Liver (tissue), 8 donors: ENCODE measurements at regions not wholly inside any gene's neighbourhood (a gene's known extent, or its start where the extent isn't known, plus 50 kb on each side); places are given as distances from the start of the nearest gene placed in this dataset.

Source experiments
- DNase-seq: peaks from one replicate; pipeline ENCODE4 v3.0.0-alpha.2; 2017; ENCODE audit warnings: low spot score
- H3K27ac ChIP-seq, 2 donors: one replicate each; pipeline ENCODE4 v1.7.0; 2013; ENCODE audit warnings: inconsistent platforms in 2 of 2, low read length in 2 of 2, control low read depth in 1 of 2, low read depth in 1 of 2, mild to moderate bottlenecking in 1 of 2
- H3K27me3 ChIP-seq, 4 donors: one replicate each; pipeline versions ENCODE4 v1.6.1 to v1.7.0; 2013; ENCODE audit warnings: low read length in 3 of 4, inconsistent platforms in 1 of 4, mild to moderate bottlenecking in 1 of 4, moderate library complexity in 1 of 4; ENCODE audit not compliant: control insufficient read depth in 4 of 4, insufficient read depth in 4 of 4
- H3K36me3 ChIP-seq, 4 donors: one replicate each; pipeline versions ENCODE4 v1.6.1 to v1.7.0; 2013; ENCODE audit warnings: low read length in 3 of 4, mild to moderate bottlenecking in 3 of 4, low read depth in 1 of 4, moderate library complexity in 1 of 4; ENCODE audit not compliant: control insufficient read depth in 4 of 4, insufficient read depth in 3 of 4
- H3K4me1 ChIP-seq, 4 donors: one replicate each; pipeline versions ENCODE4 v1.6.1 to v1.7.0; 2013; ENCODE audit warnings: low read length in 3 of 4, mild to moderate bottlenecking in 3 of 4, moderate library complexity in 1 of 4; ENCODE audit not compliant: control insufficient read depth in 4 of 4, insufficient read depth in 4 of 4
- H3K4me3 ChIP-seq, 3 donors: one replicate each; pipeline versions ENCODE4 v1.6.1 to v1.7.0; 2013; ENCODE audit warnings: low read length in 3 of 3, control low read depth in 1 of 3, low read depth in 1 of 3, mild to moderate bottlenecking in 1 of 3
- H3K9ac ChIP-seq, 2 donors: one replicate each; pipeline ENCODE4 v1.7.0; 2013; ENCODE audit warnings: low read length in 2 of 2, mild to moderate bottlenecking in 2 of 2, moderate library complexity in 2 of 2, control low read depth in 1 of 2, low read depth in 1 of 2
- H3K9me3 ChIP-seq, 4 donors: one replicate each; pipeline versions ENCODE4 v1.6.1 to v1.7.0; 2013; ENCODE audit warnings: low read length in 3 of 4; ENCODE audit not compliant: control insufficient read depth in 4 of 4
- EGR1 ChIP-seq, 2 donors: IDR thresholded peaks; 2 replicates each; pipeline ENCODE4 v1.6.1; 2016 to 2018; ENCODE audit warnings: antibody characterized with exemption in 2 of 2, low read depth in 2 of 2
- FOXA1 ChIP-seq: IDR thresholded peaks from 2 replicates; pipeline ENCODE4 v1.6.1; 2016; ENCODE audit warnings: antibody characterized with exemption
- FOXA2 ChIP-seq: IDR thresholded peaks from 2 replicates; pipeline ENCODE4 v1.6.1; 2016; ENCODE audit warnings: antibody characterized with exemption
- GABPA ChIP-seq, 2 donors: IDR thresholded peaks in 1 of 2; conservative IDR thresholded peaks in 1 of 2; 2 replicates each; pipeline ENCODE4 v1.6.1; 2016; ENCODE audit warnings: antibody characterized with exemption in 2 of 2, mild to moderate bottlenecking in 1 of 2, moderate library complexity in 1 of 2
- HNF4A ChIP-seq, 2 donors: conservative IDR thresholded peaks; 2 replicates each; pipeline ENCODE4 v1.6.1; 2016; ENCODE audit warnings: antibody characterized with exemption in 2 of 2, mild to moderate bottlenecking in 2 of 2
- HNF4G ChIP-seq: IDR thresholded peaks from 2 replicates; pipeline ENCODE4 v1.6.1; 2016; ENCODE audit warnings: antibody characterized with exemption
- NR2F2 ChIP-seq: IDR thresholded peaks from 2 replicates; pipeline ENCODE4 v1.6.1; 2016; ENCODE audit warnings: antibody characterized with exemption
- RAD21 ChIP-seq, 2 donors: IDR thresholded peaks; 2 replicates each; pipeline ENCODE4 v1.6.1; 2016; ENCODE audit warnings: antibody characterized with exemption in 2 of 2, mild to moderate bottlenecking in 2 of 2
- REST ChIP-seq: IDR thresholded peaks from 2 replicates; pipeline ENCODE4 v1.6.1; 2016; ENCODE audit warnings: antibody characterized with exemption, mild to moderate bottlenecking
- TAF1 ChIP-seq: conservative IDR thresholded peaks from 2 replicates; pipeline ENCODE4 v1.6.1; 2016; ENCODE audit warnings: antibody characterized with exemption, mild to moderate bottlenecking
- YY1 ChIP-seq: IDR thresholded peaks from 2 replicates; pipeline ENCODE4 v1.6.1; 2016; ENCODE audit warnings: antibody characterized with exemption, mild to moderate bottlenecking
- WGBS: extraction: QIAGEN DNeasy Blood & Tissue Kit; methylation state at CpG from one replicate; pipeline ENCODE4 v1.1.7; 2013; 5-methylcytosine and 5-hydroxymethylcytosine counted together
- TF ChIP-seq, protein P1 (sequence below): IDR thresholded peaks from 2 replicates; pipeline ENCODE4 v1.6.1; 2016; ENCODE audit warnings: antibody characterized with exemption
- TF ChIP-seq, protein P2 (sequence below): IDR thresholded peaks from 2 replicates; pipeline ENCODE4 v1.6.1; 2016; ENCODE audit warnings: antibody characterized with exemption
- TF ChIP-seq, protein P3 (sequence below): fragments of 150-350 bp; IDR thresholded peaks from 2 replicates; pipeline ENCODE4 v1.5.1; 2017; ENCODE audit warnings: improper control_type of control experiment, low read depth, low read length; ENCODE audit not compliant: missing input control
- TF ChIP-seq, protein P4 (sequence below): IDR thresholded peaks from 2 replicates; pipeline ENCODE4 v1.6.1; 2016; ENCODE audit warnings: antibody characterized with exemption
- donor health status: healthy.
- donor health status: healthy.
- donor health status: healthy.
- donor health status: healthy.
- donor health status: healthy.

DNA sequence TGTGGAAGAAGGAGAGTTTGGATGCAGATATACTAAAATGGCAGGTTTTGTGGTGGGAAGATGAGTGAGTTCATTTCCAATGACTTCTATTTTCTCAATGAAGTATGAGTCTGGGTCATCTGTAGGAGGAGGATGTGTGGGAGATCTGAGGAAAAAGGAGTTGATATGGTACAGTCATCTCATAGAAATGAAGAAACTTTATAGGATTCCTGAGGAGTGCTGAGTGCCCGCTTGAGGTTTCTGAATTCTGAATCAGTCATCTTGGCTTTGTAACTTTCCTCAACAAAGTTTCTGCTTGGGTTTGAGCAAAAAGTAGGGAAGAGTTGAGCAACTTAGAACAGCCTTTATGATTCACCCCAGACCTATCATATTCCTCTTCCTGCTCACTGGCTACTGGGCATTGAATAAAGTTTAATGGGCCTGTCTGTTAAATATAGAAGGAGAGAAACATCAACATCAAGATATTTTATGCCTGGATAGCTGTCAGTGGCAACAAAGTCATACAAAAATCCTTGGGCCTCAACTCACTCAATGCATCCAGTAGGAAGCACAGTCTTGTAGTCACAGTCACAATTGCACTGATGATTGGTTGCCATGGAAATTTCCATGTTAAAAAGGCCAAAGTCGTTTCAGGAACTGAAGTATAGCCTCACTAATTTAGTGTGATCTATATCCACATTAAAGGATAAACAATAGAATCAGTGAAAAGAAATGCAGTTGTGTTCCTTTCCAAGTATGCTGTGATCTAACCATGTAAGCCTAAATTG, 284.7 kb downstream of the DUSP6 start:
- Histone ChIP-seq H3K27ac (no peak overlapping the region), H3K9me3 (no peaks in the 10 kb centered on the region), H3K27me3 (no peaks in the 10 kb centered on the region), H3K4me3 (no peak overlapping the region), H3K4me1 (no peaks in the 10 kb centered on the region), H3K9ac (no peak overlapping the region), H3K36me3 (no peaks in the 10 kb centered on the region)
- no peak for DNase-seq
- TF ChIP-seq, protein P1, sequence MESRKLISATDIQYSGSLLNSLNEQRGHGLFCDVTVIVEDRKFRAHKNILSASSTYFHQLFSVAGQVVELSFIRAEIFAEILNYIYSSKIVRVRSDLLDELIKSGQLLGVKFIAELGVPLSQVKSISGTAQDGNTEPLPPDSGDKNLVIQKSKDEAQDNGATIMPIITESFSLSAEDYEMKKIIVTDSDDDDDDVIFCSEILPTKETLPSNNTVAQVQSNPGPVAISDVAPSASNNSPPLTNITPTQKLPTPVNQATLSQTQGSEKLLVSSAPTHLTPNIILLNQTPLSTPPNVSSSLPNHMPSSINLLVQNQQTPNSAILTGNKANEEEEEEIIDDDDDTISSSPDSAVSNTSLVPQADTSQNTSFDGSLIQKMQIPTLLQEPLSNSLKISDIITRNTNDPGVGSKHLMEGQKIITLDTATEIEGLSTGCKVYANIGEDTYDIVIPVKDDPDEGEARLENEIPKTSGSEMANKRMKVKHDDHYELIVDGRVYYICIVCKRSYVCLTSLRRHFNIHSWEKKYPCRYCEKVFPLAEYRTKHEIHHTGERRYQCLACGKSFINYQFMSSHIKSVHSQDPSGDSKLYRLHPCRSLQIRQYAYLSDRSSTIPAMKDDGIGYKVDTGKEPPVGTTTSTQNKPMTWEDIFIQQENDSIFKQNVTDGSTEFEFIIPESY = no peak
- no peak for TF ChIP-seq REST
- TF ChIP-seq FOXA2 = no peak
- WGBS = 68% methylated on average over 2 of the region's 2 CpGs

GRCh38 chr12:89064780-89065179, 287.5 kb downstream of the DUSP6 start:
- DNase-seq = no peak

More at GRCh38 chr12:89064780-89065179, 287.5 kb downstream of the DUSP6 start:
- Histone ChIP-seq H3K36me3 (no peaks in the 10 kb centered on the region), H3K4me1 (no peaks in the 10 kb centered on the region), H3K9ac (no peak overlapping the region), H3K4me3 (no peak overlapping the region), H3K27me3 (no peaks in the 10 kb centered on the region), H3K9me3 (no peaks in the 10 kb centered on the region), H3K27ac (no peak overlapping the region)
- TF ChIP-seq YY1 (no peak), FOXA1 (no peak), TAF1 (no peak), RAD21 (IDR thresholded peaks at IDR 0.05) (no peak), HNF4G (no peak), GABPA (IDR thresholded peaks at IDR 0.05 in 1 of 2, conservative IDR thresholded peaks at IDR 0.05 in 1 of 2) (no peak), REST (no peak), HNF4A (conservative IDR thresholded peaks at IDR 0.05) (no peak), FOXA2 (no peak), NR2F2 (no peak), EGR1 (IDR thresholded peaks at IDR 0.05; ENCODE audit: low read depth in 2 of 2) (no peak)
- TF ChIP-seq, protein P2, sequence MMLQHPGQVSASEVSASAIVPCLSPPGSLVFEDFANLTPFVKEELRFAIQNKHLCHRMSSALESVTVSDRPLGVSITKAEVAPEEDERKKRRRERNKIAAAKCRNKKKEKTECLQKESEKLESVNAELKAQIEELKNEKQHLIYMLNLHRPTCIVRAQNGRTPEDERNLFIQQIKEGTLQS = no peak
- TF ChIP-seq, protein P3, sequence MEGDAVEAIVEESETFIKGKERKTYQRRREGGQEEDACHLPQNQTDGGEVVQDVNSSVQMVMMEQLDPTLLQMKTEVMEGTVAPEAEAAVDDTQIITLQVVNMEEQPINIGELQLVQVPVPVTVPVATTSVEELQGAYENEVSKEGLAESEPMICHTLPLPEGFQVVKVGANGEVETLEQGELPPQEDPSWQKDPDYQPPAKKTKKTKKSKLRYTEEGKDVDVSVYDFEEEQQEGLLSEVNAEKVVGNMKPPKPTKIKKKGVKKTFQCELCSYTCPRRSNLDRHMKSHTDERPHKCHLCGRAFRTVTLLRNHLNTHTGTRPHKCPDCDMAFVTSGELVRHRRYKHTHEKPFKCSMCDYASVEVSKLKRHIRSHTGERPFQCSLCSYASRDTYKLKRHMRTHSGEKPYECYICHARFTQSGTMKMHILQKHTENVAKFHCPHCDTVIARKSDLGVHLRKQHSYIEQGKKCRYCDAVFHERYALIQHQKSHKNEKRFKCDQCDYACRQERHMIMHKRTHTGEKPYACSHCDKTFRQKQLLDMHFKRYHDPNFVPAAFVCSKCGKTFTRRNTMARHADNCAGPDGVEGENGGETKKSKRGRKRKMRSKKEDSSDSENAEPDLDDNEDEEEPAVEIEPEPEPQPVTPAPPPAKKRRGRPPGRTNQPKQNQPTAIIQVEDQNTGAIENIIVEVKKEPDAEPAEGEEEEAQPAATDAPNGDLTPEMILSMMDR = no peak
- TF ChIP-seq, protein P4, sequence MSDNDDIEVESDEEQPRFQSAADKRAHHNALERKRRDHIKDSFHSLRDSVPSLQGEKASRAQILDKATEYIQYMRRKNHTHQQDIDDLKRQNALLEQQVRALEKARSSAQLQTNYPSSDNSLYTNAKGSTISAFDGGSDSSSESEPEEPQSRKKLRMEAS = no peak
- TF ChIP-seq, protein P1 = no peak
- 97% methylated on average over 3 of the region's 3 CpGs for WGBS
